ENCODE measurements at regions not wholly inside any gene's neighbourhood (a gene's known extent, or its start where the extent isn't known, plus 50 kb on each side); places are given as distances from the start of the nearest gene placed in this dataset.

DNA sequence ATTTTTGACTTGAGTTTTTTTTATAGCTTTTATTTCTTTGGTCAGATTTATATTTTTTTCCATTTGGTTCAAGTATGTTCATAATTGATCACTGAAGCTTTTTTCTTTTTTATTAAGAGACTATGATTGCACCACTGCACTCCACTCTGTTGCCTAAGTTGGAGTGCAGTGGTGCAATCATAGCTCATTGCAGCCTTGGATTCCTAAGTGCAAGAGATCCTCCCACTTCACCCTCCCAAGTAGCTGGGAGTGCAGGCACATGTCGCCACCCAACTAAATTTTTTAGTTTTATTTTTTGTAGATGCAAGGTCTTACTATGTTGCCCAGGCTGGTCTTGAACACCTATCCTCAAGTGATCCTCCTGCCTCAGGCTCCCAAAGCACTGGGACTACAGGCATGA, 97.7 kb upstream of the KIF5B start:
- Histone ChIP-seq H3K23ac (ENCODE audit: low read depth, low read length) (no peak overlapping the region), H3K36me3 (ENCODE audit: control insufficient read depth, insufficient read depth, low read length) (no peaks in the 10 kb centered on the region), H2BK20ac (ENCODE audit: low read depth, low read length) (no peak overlapping the region), H4K8ac (ENCODE audit: low read depth in 2 of 2, low read length in 2 of 2) (no peak overlapping the region), H3K4me1 (ENCODE audit: control insufficient read depth, insufficient read depth, low read length) (peaks cover 6% of the 10 kb centered on the region; the same call in 1 of the 2 replicates), H3K27ac (ENCODE audit: insufficient read depth, low read length) (no peak overlapping the region), H3K14ac (replicated peaks; ENCODE audit: low read depth, low read length) (no peak overlapping the region), H3K9me1 (ENCODE audit: insufficient read depth, low read length) (no peaks in the 10 kb centered on the region; the same call in 1 of the 2 replicates), H3K79me1 (ENCODE audit: low read depth in 1 of 2, low read length in 2 of 2) (no peaks in the 10 kb centered on the region), H3K4ac (ENCODE audit: low read depth, low read length) (no peak overlapping the region), H4K91ac (ENCODE audit: insufficient read depth, low read depth, low read length) (no peak overlapping the region), H3K9ac (ENCODE audit: low read depth, low read length) (no peak overlapping the region), H2BK5ac (ENCODE audit: low read depth, low read length, poor library complexity, severe bottlenecking) (no peak overlapping the region), H4K20me1 (ENCODE audit: insufficient read depth, low read length) (no peaks in the 10 kb centered on the region), H2BK120ac (ENCODE audit: low read depth, low read length) (no peak overlapping the region), H2AK9ac (replicated peaks; ENCODE audit: low read depth, low read length, poor library complexity) (no peak overlapping the region), H2AFZ (replicated peaks; ENCODE audit: low read length, poor library complexity) (no peak overlapping the region), H4K5ac (ENCODE audit: low read depth, low read length) (no peak overlapping the region), H3K27me3 (ENCODE audit: control insufficient read depth, insufficient read depth, low read length) (no peaks in the 10 kb centered on the region; the same call in 1 of the 2 replicates), H3K56ac (ENCODE audit: extremely low read depth, insufficient read depth, low read length) (no peak overlapping the region), H3K4me3 (ENCODE audit: insufficient read depth, low read depth, low read length) (no peak overlapping the region), H3K9me3 (ENCODE audit: control insufficient read depth, insufficient read depth, low read length) (no peaks in the 10 kb centered on the region), H3K18ac (ENCODE audit: low read depth, low read length) (no peak overlapping the region), H2BK15ac (ENCODE audit: low read depth, low read length) (no peak overlapping the region), H3K4me2 (ENCODE audit: low read depth, low read length) (no peak overlapping the region), H2AK5ac (ENCODE audit: low read depth, low read length) (no peak overlapping the region)
- ChIA-PET POLR2A (ENCODE audit: unreplicated experiment) (no interaction called here), CTCF (no interaction called here)
- dilution Hi-C loops (cut with HindIII; ENCODE audit: low sequenced_read_pairs, unreplicated experiment) (no loop called here), intact Hi-C loops (cut with micrococcal nuclease) (no loop called here), in situ Hi-C loops (cut with MboI; ENCODE audit: low sequenced_read_pairs) (no loop called here)
- DNase-seq (no peak), ATAC-seq (ENCODE audit: low read depth) (no peak)
- WGBS, 2 experiments (ENCODE audit: extremely low coverage in 2 of 2, insufficient read length in 1 of 2), result no CpG with 5 or more reads among the region's 1 CpG
- BruUV-seq (replicated peaks), result no TSS peak
- TF ChIP-seq BHLHE40 (IDR thresholded peaks at IDR 0.05; ENCODE audit: low read depth, low read length) (no peak), RAD21 (IDR thresholded peaks at IDR 0.05; ENCODE audit: low read length) (no peak), SMC3 (IDR thresholded peaks at IDR 0.05; ENCODE audit: low read depth, low read length) (no peak), MAFK (IDR thresholded peaks at IDR 0.05; ENCODE audit: low read depth, low read length) (no peak), CHD1 (IDR thresholded peaks at IDR 0.05; ENCODE audit: low read depth, low read length) (no peak), RFX5 (IDR thresholded peaks at IDR 0.05; ENCODE audit: low read depth, low read length) (no peak), CEBPB (IDR thresholded peaks at IDR 0.05; ENCODE audit: low read depth, low read length) (no peak), MXI1 (IDR thresholded peaks at IDR 0.05; ENCODE audit: borderline replicate concordance, low read depth, low read length) (no peak), MAZ (IDR thresholded peaks at IDR 0.05; ENCODE audit: borderline replicate concordance, low read depth, low read length) (no peak), POLR2A (IDR thresholded peaks at IDR 0.05; ENCODE audit: low read depth, low read length) (no peak), RCOR1 (IDR thresholded peaks at IDR 0.05; ENCODE audit: insufficient replicate concordance, low read length) (no peak), NFE2L2 (IDR thresholded peaks at IDR 0.05; ENCODE audit: low read depth, low read length) (no peak), FOS (IDR thresholded peaks at IDR 0.05; ENCODE audit: low read depth, low read length) (no peak)
- TF ChIP-seq, protein P1, sequence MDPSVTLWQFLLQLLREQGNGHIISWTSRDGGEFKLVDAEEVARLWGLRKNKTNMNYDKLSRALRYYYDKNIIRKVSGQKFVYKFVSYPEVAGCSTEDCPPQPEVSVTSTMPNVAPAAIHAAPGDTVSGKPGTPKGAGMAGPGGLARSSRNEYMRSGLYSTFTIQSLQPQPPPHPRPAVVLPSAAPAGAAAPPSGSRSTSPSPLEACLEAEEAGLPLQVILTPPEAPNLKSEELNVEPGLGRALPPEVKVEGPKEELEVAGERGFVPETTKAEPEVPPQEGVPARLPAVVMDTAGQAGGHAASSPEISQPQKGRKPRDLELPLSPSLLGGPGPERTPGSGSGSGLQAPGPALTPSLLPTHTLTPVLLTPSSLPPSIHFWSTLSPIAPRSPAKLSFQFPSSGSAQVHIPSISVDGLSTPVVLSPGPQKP (IDR thresholded peaks at IDR 0.05; ENCODE audit: borderline replicate concordance, low read depth, low read length), result no peak
- TF ChIP-seq, protein P2, sequence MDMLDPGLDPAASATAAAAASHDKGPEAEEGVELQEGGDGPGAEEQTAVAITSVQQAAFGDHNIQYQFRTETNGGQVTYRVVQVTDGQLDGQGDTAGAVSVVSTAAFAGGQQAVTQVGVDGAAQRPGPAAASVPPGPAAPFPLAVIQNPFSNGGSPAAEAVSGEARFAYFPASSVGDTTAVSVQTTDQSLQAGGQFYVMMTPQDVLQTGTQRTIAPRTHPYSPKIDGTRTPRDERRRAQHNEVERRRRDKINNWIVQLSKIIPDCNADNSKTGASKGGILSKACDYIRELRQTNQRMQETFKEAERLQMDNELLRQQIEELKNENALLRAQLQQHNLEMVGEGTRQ (IDR thresholded peaks at IDR 0.05; ENCODE audit: low read depth, low read length), result no peak
- TF ChIP-seq, protein P3, sequence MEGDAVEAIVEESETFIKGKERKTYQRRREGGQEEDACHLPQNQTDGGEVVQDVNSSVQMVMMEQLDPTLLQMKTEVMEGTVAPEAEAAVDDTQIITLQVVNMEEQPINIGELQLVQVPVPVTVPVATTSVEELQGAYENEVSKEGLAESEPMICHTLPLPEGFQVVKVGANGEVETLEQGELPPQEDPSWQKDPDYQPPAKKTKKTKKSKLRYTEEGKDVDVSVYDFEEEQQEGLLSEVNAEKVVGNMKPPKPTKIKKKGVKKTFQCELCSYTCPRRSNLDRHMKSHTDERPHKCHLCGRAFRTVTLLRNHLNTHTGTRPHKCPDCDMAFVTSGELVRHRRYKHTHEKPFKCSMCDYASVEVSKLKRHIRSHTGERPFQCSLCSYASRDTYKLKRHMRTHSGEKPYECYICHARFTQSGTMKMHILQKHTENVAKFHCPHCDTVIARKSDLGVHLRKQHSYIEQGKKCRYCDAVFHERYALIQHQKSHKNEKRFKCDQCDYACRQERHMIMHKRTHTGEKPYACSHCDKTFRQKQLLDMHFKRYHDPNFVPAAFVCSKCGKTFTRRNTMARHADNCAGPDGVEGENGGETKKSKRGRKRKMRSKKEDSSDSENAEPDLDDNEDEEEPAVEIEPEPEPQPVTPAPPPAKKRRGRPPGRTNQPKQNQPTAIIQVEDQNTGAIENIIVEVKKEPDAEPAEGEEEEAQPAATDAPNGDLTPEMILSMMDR (conservative IDR thresholded peaks at IDR 0.05; ENCODE audit: low read depth, low read length), result no peak

Data from IMR-90 (cell line).